ENCODE measurements at regions not wholly inside any gene's neighbourhood (a gene's known extent, or its start where the extent isn't known, plus 50 kb on each side); places are given as distances from the start of the nearest gene placed in this dataset.

- Histone ChIP-seq H3K27me3 (ENCODE audit: control insufficient read depth in 2 of 2, insufficient read depth in 2 of 2, low read length in 2 of 2) (no peaks in the 10 kb centered on the region), H3K4me2 (ENCODE audit: insufficient read depth, low read length) (no peak overlapping the region), H3K9ac (replicated peaks; ENCODE audit: extremely low read depth, insufficient read depth, low read length) (no peak overlapping the region), H3K4me3 (replicated peaks in 1 of 3; ENCODE audit: insufficient read depth in 1 of 3, low read depth in 1 of 3, low read length in 3 of 3) (no peak overlapping the region), H3K9me3 (replicated peaks; ENCODE audit: control insufficient read depth, insufficient read depth, low read length) (no peaks in the 10 kb centered on the region), H3K79me2 (ENCODE audit: control insufficient read depth, insufficient read depth, low read length) (no peaks in the 10 kb centered on the region), H4K20me1 (replicated peaks; ENCODE audit: control insufficient read depth, extremely low read depth, insufficient read depth, low read length) (no peaks in the 10 kb centered on the region), H3K36me3 (ENCODE audit: control insufficient read depth in 2 of 2, extremely low read depth in 1 of 2, insufficient read depth in 2 of 2, low read length in 2 of 2) (no peaks in the 10 kb centered on the region), H3K4me1 (ENCODE audit: control insufficient read depth, extremely low read depth, insufficient read depth, low read length) (no peaks in the 10 kb centered on the region), H2AFZ (ENCODE audit: low read depth, low read length) (no peak overlapping the region), H3K27ac (ENCODE audit: insufficient read depth, low read depth, low read length) (no peak overlapping the region), H3K9me1 (replicated peaks; ENCODE audit: control insufficient read depth, extremely low read depth, insufficient read depth, low read length) (no peaks in the 10 kb centered on the region)
- intact Hi-C loops (cut with micrococcal nuclease) (no loop called here), dilution Hi-C loops (cut with MboI; ENCODE audit: extremely low pct_ligation_motif_present, low sequenced_read_pairs) (no loop called here)
- no peak for DNase-seq (ENCODE audit: low read depth, low spot score)
- TF ChIP-seq POLR2A (IDR thresholded peaks at IDR 0.05; ENCODE audit: low read depth, low read length) (no peak), FOS (IDR thresholded peaks at IDR 0.05; ENCODE audit: borderline replicate concordance, insufficient read depth, low read length) (no peak)
- BruUV-seq (replicated peaks): no TSS peak
- CTCF ChIA-PET: no interaction called here
- no peak for FAIRE-seq
- POLR2A ChIA-PET: no interaction called here
These were observed 1808.6 kb upstream of the NUDT12 start for GRCh38 chr5:105371169-105371568.

DNA sequence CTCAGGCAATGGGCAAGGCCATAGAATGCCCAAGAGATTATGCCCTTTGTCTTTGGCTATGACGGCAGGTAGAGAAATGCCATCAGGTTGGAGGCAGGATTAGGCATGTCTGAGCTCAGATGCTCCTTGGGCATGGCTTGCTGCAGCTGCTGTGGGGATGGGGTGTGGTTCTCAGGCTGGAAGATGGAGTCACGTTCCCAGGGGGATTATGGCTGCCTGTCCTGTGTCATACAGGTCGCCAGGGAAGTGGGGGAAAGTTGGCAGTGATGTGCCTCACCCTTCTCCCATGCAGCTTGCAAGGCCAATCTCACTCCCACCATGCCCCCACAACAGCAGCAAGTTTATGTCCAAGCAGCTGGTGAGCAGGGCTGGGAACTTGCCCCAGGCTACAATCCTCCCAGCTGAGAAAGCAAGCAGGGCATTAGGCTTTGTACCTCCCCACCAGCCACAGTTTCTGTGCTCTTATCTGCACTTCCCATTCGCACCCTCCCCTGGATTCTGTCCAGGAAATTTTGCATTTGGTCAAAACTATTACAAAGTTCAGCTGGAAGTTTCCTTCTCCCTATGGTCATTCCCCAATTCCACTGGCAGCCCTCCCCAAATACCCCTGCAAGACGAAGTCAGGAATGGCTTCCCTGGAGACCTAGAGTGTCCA is 1788.0 kb upstream of the NUDT12 start:
- no peak overlapping the region for H3K4me3 ChIP-seq (replicated peaks in 1 of 3; ENCODE audit: insufficient read depth in 1 of 3, low read depth in 1 of 3, low read length in 3 of 3)
- BruUV-seq (replicated peaks): no TSS peak

More for the DNA sequence above, 1788.0 kb upstream of the NUDT12 start:
- Histone ChIP-seq H3K79me2 (ENCODE audit: control insufficient read depth, insufficient read depth, low read length) (no peaks in the 10 kb centered on the region), H3K9me3 (replicated peaks; ENCODE audit: control insufficient read depth, insufficient read depth, low read length) (no peaks in the 10 kb centered on the region), H3K27ac (ENCODE audit: insufficient read depth, low read depth, low read length) (no peak overlapping the region), H3K9me1 (replicated peaks; ENCODE audit: control insufficient read depth, extremely low read depth, insufficient read depth, low read length) (no peaks in the 10 kb centered on the region), H3K4me2 (ENCODE audit: insufficient read depth, low read length) (no peak overlapping the region), H4K20me1 (replicated peaks; ENCODE audit: control insufficient read depth, extremely low read depth, insufficient read depth, low read length) (no peaks in the 10 kb centered on the region), H3K4me1 (ENCODE audit: control insufficient read depth, extremely low read depth, insufficient read depth, low read length) (no peaks in the 10 kb centered on the region), H3K36me3 (ENCODE audit: control insufficient read depth in 2 of 2, extremely low read depth in 1 of 2, insufficient read depth in 2 of 2, low read length in 2 of 2) (no peaks in the 10 kb centered on the region), H2AFZ (ENCODE audit: low read depth, low read length) (no peak overlapping the region), H3K27me3 (ENCODE audit: control insufficient read depth in 2 of 2, insufficient read depth in 2 of 2, low read length in 2 of 2) (no peaks in the 10 kb centered on the region), H3K9ac (replicated peaks; ENCODE audit: extremely low read depth, insufficient read depth, low read length) (no peak overlapping the region)
- intact Hi-C loops (cut with micrococcal nuclease) (no loop called here), dilution Hi-C loops (cut with MboI; ENCODE audit: extremely low pct_ligation_motif_present, low sequenced_read_pairs) (no loop called here)
- FAIRE-seq: no peak
- ChIA-PET POLR2A (no interaction called here), CTCF (no interaction called here)
- TF ChIP-seq GATA2 (IDR thresholded peaks at IDR 0.05; ENCODE audit: insufficient read depth, insufficient read length, low read depth, low read length) (no peak), POLR2AphosphoS5 (IDR thresholded peaks at IDR 0.05; ENCODE audit: insufficient read depth, low read depth, low read length) (no peak), MYC (IDR thresholded peaks at IDR 0.05; ENCODE audit: low read depth, low read length) (no peak), JUN (IDR thresholded peaks at IDR 0.05; ENCODE audit: borderline replicate concordance, insufficient read depth, insufficient read length, low read depth) (no peak), POLR2A (IDR thresholded peaks at IDR 0.05; ENCODE audit: low read depth, low read length) (no peak), EZH2 (IDR thresholded peaks at IDR 0.05; ENCODE audit: borderline replicate concordance, low read depth, low read length, severe bottlenecking) (no peak), FOS (IDR thresholded peaks at IDR 0.05; ENCODE audit: borderline replicate concordance, insufficient read depth, low read length) (no peak)
- TF ChIP-seq, protein P1, sequence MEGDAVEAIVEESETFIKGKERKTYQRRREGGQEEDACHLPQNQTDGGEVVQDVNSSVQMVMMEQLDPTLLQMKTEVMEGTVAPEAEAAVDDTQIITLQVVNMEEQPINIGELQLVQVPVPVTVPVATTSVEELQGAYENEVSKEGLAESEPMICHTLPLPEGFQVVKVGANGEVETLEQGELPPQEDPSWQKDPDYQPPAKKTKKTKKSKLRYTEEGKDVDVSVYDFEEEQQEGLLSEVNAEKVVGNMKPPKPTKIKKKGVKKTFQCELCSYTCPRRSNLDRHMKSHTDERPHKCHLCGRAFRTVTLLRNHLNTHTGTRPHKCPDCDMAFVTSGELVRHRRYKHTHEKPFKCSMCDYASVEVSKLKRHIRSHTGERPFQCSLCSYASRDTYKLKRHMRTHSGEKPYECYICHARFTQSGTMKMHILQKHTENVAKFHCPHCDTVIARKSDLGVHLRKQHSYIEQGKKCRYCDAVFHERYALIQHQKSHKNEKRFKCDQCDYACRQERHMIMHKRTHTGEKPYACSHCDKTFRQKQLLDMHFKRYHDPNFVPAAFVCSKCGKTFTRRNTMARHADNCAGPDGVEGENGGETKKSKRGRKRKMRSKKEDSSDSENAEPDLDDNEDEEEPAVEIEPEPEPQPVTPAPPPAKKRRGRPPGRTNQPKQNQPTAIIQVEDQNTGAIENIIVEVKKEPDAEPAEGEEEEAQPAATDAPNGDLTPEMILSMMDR (IDR thresholded peaks at IDR 0.05; ENCODE audit: extremely low read depth in 1 of 2, insufficient read depth in 1 of 2, low read depth in 1 of 2, low read length in 2 of 2): no peak
- TF ChIP-seq, protein P2, sequence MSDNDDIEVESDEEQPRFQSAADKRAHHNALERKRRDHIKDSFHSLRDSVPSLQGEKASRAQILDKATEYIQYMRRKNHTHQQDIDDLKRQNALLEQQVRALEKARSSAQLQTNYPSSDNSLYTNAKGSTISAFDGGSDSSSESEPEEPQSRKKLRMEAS (IDR thresholded peaks at IDR 0.05; ENCODE audit: insufficient read depth, insufficient read length): no peak
- no peak for DNase-seq (ENCODE audit: low read depth, low spot score)

All from endothelial cell of umbilical vein (primary cell).